ENCODE measurements at regions not wholly inside any gene's neighbourhood (a gene's known extent, or its start where the extent isn't known, plus 50 kb on each side); places are given as distances from the start of the nearest gene placed in this dataset.

DNA sequence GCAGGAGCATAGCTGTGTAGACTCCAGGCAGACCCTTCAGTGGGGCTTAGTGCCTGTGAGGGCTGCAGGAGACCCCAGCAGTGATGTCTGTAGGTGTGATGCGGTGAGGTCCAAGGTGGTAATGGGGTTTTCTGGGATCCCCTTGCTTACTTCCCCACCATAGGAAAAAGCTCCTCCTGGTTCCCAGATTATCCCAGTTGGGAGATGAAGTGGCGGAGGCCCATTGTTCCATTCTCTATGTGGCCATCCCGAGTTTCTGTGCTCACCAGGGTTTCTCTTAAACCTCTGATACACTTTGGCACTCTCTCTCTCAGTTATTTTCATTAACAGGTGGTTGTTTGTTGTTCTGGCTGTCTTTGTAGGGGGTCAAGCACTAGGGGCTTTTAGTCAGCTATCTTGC, 146.7 kb upstream of the IGF1R start:
- CTCF ChIA-PET, result interaction anchor here (0.6 kb wide), 1 partner anchor 479 kb away, joined by 6 read pairs; no protein-coding TSS in a partner anchor
- TF ChIP-seq, protein P1, sequence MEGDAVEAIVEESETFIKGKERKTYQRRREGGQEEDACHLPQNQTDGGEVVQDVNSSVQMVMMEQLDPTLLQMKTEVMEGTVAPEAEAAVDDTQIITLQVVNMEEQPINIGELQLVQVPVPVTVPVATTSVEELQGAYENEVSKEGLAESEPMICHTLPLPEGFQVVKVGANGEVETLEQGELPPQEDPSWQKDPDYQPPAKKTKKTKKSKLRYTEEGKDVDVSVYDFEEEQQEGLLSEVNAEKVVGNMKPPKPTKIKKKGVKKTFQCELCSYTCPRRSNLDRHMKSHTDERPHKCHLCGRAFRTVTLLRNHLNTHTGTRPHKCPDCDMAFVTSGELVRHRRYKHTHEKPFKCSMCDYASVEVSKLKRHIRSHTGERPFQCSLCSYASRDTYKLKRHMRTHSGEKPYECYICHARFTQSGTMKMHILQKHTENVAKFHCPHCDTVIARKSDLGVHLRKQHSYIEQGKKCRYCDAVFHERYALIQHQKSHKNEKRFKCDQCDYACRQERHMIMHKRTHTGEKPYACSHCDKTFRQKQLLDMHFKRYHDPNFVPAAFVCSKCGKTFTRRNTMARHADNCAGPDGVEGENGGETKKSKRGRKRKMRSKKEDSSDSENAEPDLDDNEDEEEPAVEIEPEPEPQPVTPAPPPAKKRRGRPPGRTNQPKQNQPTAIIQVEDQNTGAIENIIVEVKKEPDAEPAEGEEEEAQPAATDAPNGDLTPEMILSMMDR (IDR thresholded peaks at IDR 0.05; ENCODE audit: unreplicated experiment), result no peak

DNA sequence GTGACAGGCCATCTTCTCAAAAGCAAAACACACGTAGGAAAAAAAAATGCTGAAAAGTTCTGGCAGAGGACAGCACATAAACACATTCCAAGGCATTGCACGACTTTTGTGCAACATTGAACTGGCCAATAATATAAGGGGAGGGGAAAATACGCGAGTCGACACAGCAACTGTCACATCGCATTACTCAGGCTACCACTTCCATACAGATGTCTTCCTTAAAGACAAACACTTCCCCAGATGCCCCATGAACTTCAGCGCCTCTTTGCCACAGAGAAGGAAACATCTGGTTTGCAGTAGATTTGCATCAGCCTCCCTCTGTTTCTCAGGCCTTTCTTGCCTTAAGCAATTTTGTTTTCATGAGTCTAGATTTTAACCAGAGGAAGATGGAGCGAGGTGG, 144.4 kb upstream of the IGF1R start:
- TF ChIP-seq, protein P1 (IDR thresholded peaks at IDR 0.05; ENCODE audit: unreplicated experiment), result no peak
- DNase-seq, result no peak
- Mint-ChIP-seq H3K4me1 (ENCODE audit: low read depth, unreplicated experiment) (no peaks in the 10 kb centered on the region), H3K27me3 (ENCODE audit: unreplicated experiment) (peaks cover 87% of the 10 kb centered on the region), H3K27ac (ENCODE audit: unreplicated experiment) (no peak overlapping the region), H3K4me3 (ENCODE audit: low read depth, unreplicated experiment) (no peak overlapping the region), H3K9me3 (ENCODE audit: low read depth, unreplicated experiment) (no peaks in the 10 kb centered on the region), H3K36me3 (ENCODE audit: insufficient read depth, unreplicated experiment) (no peaks in the 10 kb centered on the region)
- CTCF ChIA-PET, result no interaction called here
- intact Hi-C loops (cut with micrococcal nuclease; ENCODE audit: unreplicated experiment), result no loop called here
- no TSS peak for BruUV-seq (replicated peaks)

More for the DNA sequence above, 146.7 kb upstream of the IGF1R start:
- DNase-seq, result no peak
- H3K9me3 Mint-ChIP-seq (ENCODE audit: low read depth, unreplicated experiment), result no peaks in the 10 kb centered on the region
- peaks cover 75% of the 10 kb centered on the region for H3K27me3 Mint-ChIP-seq (ENCODE audit: unreplicated experiment)
- BruUV-seq (replicated peaks), result no TSS peak
- H3K4me1 Mint-ChIP-seq (ENCODE audit: low read depth, unreplicated experiment), result no peaks in the 10 kb centered on the region
- no peaks in the 10 kb centered on the region for H3K36me3 Mint-ChIP-seq (ENCODE audit: insufficient read depth, unreplicated experiment)
- no peak overlapping the region for H3K4me3 Mint-ChIP-seq (ENCODE audit: low read depth, unreplicated experiment)
- H3K27ac Mint-ChIP-seq (ENCODE audit: unreplicated experiment), result no peak overlapping the region
- intact Hi-C loops (cut with micrococcal nuclease; ENCODE audit: unreplicated experiment), result no loop called here

DNA sequence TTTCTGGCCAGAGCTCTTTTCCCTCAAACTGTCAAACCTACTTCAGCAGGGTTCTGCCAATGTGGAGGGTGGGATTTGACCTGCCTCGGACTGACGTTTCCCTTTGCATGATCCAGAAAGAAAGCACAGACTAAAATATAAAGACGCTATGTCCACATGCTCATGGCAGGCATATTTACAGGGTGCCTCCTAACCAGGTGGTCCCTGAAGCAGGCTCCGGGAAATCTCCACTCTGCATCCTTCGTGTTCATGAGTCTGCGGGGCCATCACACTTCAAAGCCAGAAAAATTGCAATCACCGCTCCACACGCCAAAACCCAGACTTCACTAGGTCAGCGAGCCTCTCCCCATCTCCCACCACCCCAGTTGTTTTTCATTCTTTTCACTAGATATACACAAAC, 143.3 kb upstream of the IGF1R start:
- CTCF ChIA-PET, result no interaction called here
- Mint-ChIP-seq H3K4me3 (ENCODE audit: low read depth, unreplicated experiment) (no peak overlapping the region), H3K9me3 (ENCODE audit: low read depth, unreplicated experiment) (no peaks in the 10 kb centered on the region), H3K27me3 (ENCODE audit: unreplicated experiment) (peaks cover 82% of the 10 kb centered on the region), H3K36me3 (ENCODE audit: insufficient read depth, unreplicated experiment) (no peaks in the 10 kb centered on the region), H3K27ac (ENCODE audit: unreplicated experiment) (no peak overlapping the region), H3K4me1 (ENCODE audit: low read depth, unreplicated experiment) (no peaks in the 10 kb centered on the region)
- BruUV-seq (replicated peaks), result no TSS peak
- intact Hi-C loops (cut with micrococcal nuclease; ENCODE audit: unreplicated experiment), result no loop called here
- no peak for DNase-seq
- TF ChIP-seq, protein P1 (IDR thresholded peaks at IDR 0.05; ENCODE audit: unreplicated experiment), result no peak

DNA sequence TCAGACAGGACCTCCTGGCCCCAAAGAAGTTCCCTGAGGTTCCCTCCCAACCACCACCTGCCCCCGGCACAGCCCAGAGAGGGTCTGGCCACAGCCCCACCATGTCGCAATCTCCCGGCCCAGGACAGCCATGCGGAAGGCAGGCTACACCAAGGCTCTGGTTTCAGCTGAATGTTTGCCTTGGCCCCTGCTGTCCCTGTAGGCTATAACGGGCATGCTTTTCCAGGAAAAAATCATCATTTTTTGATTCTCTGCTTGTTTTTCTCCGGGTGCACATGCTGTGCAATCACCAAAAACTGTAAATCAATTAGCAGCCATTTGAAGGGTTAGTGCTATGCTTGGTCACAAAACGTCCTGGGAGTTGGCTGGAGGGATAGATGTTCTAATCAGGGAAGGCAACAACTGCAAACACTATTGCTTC, 142.7 kb upstream of the IGF1R start:
- Mint-ChIP-seq H3K27ac (ENCODE audit: unreplicated experiment) (no peak overlapping the region), H3K36me3 (ENCODE audit: insufficient read depth, unreplicated experiment) (no peaks in the 10 kb centered on the region), H3K9me3 (ENCODE audit: low read depth, unreplicated experiment) (no peaks in the 10 kb centered on the region), H3K27me3 (ENCODE audit: unreplicated experiment) (peaks cover 78% of the 10 kb centered on the region), H3K4me3 (ENCODE audit: low read depth, unreplicated experiment) (no peak overlapping the region), H3K4me1 (ENCODE audit: low read depth, unreplicated experiment) (no peaks in the 10 kb centered on the region)
- intact Hi-C loops (cut with micrococcal nuclease; ENCODE audit: unreplicated experiment), result no loop called here
- no TSS peak for BruUV-seq (replicated peaks)
- no peak for DNase-seq
- CTCF ChIA-PET, result no interaction called here
- TF ChIP-seq, protein P1 (IDR thresholded peaks at IDR 0.05; ENCODE audit: unreplicated experiment), result no peak
